Medulla oblongata (tissue), 1 donor: ENCODE measurements at regions not wholly inside any gene's neighbourhood (a gene's known extent, or its start where the extent isn't known, plus 50 kb on each side); places are given as distances from the start of the nearest gene placed in this dataset.
A peak's percentile ranks its signal among the peaks of the same experiment; 100 is the strongest.
"Not testable (repeated sequence)": the region's sequence is repeated elsewhere in the genome, so short reads cannot be mapped to it uniquely, and the experiment has no call there.

Experiments
- DNase-seq: peaks from one replicate; pipeline ENCODE4 v3.0.0-alpha.2; 2015; ENCODE audit errors: extremely low spot score

- no peak for DNase-seq
These were observed 248.7 kb upstream of the CXADR start for GRCh38 chr21:17264182-17264581.

- no peak for DNase-seq
These were observed 243.1 kb upstream of the CXADR start for GRCh38 chr21:17269760-17270159.

- DNase-seq: peak; percentile 81
These were observed 242.6 kb upstream of the CXADR start for GRCh38 chr21:17270229-17270628.

DNA sequence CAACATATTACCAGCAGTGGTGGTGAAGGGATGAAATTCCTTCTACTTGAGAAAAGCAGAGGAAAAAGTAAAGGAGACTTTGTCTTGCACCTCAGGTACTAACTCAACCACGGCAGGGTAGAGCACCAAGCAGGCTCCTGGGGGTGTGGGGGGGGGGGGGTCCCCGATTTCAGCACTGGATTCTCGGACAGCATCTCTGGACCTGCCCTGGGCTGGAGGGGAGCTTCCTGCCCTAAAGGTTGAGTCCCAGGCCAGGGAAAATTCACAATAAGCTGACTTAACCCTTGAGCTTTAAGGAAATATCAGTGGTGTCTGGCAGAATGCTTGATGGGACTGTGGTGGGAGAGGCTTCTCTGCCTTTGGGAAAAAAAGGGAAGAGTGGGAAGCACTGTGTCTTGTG lies 233.2 kb upstream of the CXADR start:
- DNase-seq: no peak

DNA sequence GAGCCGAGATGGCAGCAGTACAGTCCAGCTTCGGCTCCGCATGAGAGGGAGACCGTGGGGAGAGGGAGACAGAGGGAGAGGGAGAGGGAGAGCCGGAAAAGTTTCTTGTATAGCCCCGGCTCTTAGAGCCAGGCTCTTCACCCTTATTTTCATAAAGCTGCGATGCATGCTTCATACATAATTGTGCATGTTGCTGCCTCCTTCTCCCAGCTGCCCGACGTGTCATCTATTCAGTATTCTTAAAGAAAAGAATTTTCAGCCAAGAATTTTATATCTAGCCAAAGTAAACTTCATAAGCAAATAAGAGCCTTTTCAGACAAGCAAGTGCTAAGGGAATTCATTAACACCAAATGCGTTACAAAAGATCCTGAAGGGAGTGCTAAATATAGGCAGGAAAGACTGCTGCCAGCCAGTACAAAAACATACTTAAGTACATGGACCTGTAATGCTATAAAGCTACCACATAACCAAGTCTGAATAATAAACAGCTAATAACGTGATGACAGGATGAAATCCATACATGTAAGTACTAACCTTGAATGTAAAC lies 219.8 kb upstream of the CXADR start:
- DNase-seq: not testable (repeated sequence)

- no peak for DNase-seq
These were observed 216.8 kb upstream of the CXADR start for GRCh38 chr21:17295997-17296396.

DNA sequence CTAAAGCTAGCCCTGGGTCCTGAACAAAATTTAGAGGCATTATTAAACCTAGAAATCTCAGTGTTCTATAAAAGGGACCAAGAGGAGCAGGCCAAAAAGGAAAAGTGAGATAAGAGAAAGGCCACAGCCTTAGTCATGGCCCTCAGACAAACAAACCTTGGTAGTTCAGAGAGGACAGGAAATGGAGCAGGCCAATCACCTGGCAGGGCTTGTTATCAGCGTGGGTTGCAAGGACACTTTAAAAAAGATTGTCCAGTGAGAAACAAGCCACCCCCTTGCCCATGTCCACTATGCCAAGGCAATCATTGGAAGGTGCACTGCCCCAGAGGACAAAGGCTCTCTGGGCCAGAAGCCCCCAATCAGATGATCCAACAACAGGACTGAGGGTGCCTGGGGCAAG lies 213.3 kb upstream of the CXADR start:
- DNase-seq: not testable (repeated sequence)

DNA sequence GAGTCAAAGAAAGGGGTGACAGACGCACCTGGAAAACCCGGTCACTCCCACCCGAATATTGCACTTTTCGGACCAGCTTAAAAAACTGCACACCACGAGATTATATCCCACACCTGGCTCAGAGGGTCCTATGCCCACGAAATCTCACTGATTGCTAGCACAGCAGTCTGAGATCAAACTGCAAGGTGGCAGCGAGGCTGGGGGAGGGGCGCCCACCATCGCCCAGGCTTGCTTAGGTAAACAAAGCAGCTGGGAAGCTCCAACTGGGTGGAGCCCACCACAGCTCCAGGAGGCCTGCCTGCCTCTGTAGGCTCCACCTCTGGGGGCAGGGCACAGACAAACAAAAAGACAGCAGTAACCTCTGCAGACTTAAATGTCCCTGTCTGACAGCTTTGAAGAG lies 185.1 kb upstream of the CXADR start:
- DNase-seq: not testable (repeated sequence)

GRCh38 chr21:17334484-17334883 lies 178.4 kb upstream of the CXADR start:
- no peak for DNase-seq

DNA sequence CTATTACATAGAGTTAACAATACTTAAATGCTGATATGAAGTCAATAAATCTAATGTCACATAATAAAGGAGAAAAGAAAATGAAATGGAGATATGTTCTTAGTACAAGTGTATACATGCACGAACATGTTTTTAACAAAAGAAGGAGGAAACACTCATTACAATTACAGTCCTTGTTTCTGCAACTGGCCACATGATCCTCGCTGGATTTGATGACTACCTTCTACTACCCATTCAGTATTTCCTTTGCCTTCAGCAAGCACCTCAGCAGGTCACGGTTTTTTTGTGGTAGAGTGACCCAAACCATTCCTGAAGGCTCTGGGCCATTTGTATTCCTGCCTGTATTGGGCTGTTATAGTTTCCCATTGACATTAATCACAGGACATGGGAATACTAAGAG lies 172.8 kb upstream of the CXADR start:
- no peak for DNase-seq

GRCh38 chr21:17343055-17343454 lies 169.8 kb upstream of the CXADR start:
- no peak for DNase-seq

- DNase-seq: no peak
These were observed 164.5 kb upstream of the CXADR start for GRCh38 chr21:17348357-17348756.

DNA sequence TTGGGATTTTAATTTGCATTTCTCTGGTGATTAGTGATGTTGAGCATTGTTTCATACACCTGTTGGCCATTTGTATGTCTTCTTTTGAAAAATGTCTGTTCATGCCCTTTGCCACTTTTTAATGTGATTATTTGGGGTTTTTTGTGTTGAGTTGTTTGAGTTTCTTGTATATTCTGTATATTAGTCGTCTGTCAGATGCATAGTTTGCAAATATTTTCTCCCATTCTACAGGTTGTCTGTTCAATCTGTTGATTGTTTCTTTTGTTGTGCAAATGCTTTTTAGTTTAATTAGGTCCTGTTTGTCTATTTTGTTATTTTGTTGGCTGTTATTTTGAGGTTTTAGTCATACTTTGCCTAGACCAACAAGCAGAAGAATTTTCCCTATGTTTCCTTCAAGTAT lies 164.0 kb upstream of the CXADR start:
- DNase-seq: no peak

- no peak for DNase-seq
These were observed 161.1 kb upstream of the CXADR start for GRCh38 chr21:17351766-17352165.

DNA sequence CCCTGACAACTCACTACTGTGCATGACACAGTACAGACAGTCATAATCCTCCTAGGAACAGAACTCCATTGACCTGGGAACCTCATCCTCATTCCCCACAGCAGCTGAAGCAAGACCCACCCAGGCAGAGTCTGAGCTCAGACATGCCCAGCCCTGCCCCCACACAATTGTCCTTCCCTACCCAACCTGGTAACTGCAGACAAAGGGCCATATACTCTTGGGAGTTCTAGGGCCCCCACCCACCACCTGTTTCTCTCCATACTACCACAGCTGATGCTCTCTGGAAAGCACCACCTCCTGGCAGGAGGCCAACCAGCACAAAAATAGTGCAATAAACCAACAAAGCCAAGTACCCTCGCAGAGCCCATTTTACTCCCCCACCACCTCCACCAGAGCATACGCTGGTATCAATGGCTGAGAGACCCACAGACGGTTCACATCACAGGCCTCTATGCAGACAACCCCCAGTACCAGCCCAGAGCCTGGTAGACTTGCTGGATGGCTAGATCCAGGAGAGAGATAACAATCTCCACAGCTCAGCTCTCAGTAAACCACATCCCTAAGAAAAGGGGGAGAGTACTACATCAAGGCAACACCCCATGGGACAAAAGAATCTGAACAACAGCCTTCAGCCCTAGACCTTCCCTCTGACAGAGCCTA lies 159.7 kb upstream of the CXADR start:
- DNase-seq: no peak

- DNase-seq: no peak
These were observed 153.1 kb upstream of the CXADR start for GRCh38 chr21:17359781-17360180.

DNA sequence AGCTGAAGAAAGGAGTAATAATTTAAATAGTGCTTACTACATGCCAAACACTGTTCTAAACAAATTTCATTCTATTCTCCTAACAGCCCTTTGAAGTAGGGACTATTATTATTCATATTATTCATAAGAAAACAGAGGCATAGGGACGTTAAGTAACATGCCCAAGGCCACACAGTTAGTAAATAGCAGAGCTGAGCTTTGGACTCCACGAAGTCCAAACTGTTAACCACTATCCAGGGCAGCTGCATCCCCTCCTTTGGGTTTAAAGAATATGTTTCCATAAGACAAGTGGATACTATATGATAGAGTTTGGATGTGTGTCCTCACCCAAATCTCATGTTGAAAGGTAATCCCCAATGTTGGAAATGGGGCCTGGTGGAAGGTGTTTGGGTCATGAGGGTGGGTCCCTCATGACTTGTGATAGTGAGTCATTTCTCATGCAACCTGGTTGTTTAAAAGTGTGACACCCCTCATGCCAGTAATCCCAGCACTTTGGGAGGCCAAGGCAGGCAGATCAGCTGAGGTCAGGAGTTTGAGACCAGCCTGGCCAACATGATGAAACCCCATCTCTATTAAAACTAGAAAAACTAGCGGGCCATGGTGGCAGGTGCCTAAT lies 144.0 kb upstream of the CXADR start:
- DNase-seq: no peak

DNA sequence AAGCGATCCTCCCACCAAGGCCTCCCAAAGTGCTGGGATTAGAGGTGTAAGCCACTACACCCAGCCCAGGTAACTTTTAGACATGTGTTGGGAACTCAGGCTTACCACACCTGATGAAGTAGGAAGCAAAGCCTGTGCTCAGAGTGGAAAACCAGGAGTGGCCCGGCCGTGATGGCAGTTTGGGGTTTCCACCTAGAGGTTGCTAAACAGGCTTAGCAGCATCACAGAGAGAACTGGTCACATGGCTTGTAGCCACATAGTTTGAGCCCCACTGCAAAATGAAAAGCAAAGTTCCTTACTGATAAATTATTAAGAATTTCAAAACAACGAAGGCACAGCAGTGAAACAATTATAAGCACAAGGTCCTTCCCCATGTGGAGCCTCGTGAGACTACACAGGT lies 142.6 kb upstream of the CXADR start:
- no peak for DNase-seq

- DNase-seq: no peak
These were observed 141.9 kb upstream of the CXADR start for GRCh38 chr21:17370916-17371315.

DNA sequence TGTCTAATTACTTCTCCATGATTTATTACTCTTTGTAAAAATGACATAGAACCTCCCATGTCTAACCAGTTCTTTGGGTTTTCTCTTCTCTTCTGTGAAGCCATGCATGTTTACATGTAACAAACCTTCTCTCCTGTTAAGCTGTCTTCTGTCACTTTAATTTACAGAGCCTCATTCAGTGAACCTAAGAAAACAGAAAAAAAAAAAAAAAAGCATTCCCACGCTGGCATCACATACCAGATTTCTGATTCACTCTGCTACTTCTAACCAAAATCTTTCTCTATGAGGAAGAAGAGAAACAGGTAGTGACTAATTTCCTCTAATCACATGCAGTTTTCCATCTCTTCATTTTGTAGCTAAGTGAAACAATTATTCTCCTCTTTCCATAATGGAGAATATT lies 141.4 kb upstream of the CXADR start:
- DNase-seq: no peak

- no peak for DNase-seq
These were observed 140.6 kb upstream of the CXADR start for GRCh38 chr21:17372200-17372599.

- DNase-seq: no peak
These were observed 126.3 kb upstream of the CXADR start for GRCh38 chr21:17386498-17386897.

GRCh38 chr21:17387030-17387617 lies 125.7 kb upstream of the CXADR start:
- DNase-seq: peak; percentile 92
